GM23248 (cell line): ENCODE measurements at regions not wholly inside any gene's neighbourhood (a gene's known extent, or its start where the extent isn't known, plus 50 kb on each side); places are given as distances from the start of the nearest gene placed in this dataset.

Source experiments
- DNase-seq: peaks from one replicate; pipeline ENCODE4 v3.0.0-alpha.2; 2015
- H2AFZ ChIP-seq: fragments of 200-600 bp; sonication (generic); 2 replicates; pipeline ENCODE4 v1.6.1; 2016; ENCODE audit warnings: antibody characterized with exemption
- H3F3A ChIP-seq: fragments of 200-600 bp; sonication (generic); 2 replicates; pipeline ENCODE4 v1.6.1; 2016; ENCODE audit warnings: mild to moderate bottlenecking, antibody characterized with exemption, mixed run types; ENCODE audit not compliant: insufficient read depth
- H3K27ac ChIP-seq: fragments of 200-600 bp; sonication (generic); 2 replicates; pipeline ENCODE4 v1.5.1; 2016; ENCODE audit warnings: mild to moderate bottlenecking
- H3K27me3 ChIP-seq: fragments of 200-600 bp; sonication (generic); replicated peaks from 2 replicates; pipeline ENCODE4 v1.6.1; 2016; ENCODE audit warnings: mild to moderate bottlenecking; ENCODE audit not compliant: insufficient read depth
- H3K36me3 ChIP-seq: fragments of 200-600 bp; sonication (generic); 2 replicates; pipeline ENCODE4 v1.6.1; 2016; ENCODE audit warnings: low read depth, mild to moderate bottlenecking
- H3K4me1 ChIP-seq: fragments of 200-600 bp; sonication (generic); 2 replicates; pipeline ENCODE4 v1.6.1; 2016; ENCODE audit warnings: mild to moderate bottlenecking; ENCODE audit not compliant: insufficient read depth
- H3K4me2 ChIP-seq: fragments of 200-600 bp; sonication (generic); one replicate; pipeline ENCODE4 v1.6.1; 2016; ENCODE audit warnings: mild to moderate bottlenecking; ENCODE audit not compliant: unreplicated experiment
- H3K4me3 ChIP-seq: fragments of 200-600 bp; sonication (generic); 2 replicates; pipeline ENCODE4 v1.5.1; 2016; ENCODE audit warnings: mild to moderate bottlenecking
- H3K79me2 ChIP-seq: fragments of 200-600 bp; sonication (generic); 2 replicates; pipeline ENCODE4 v1.6.1; 2016; ENCODE audit warnings: mild to moderate bottlenecking; ENCODE audit not compliant: insufficient read depth
- H3K9ac ChIP-seq: fragments of 200-600 bp; sonication (generic); 2 replicates; pipeline ENCODE4 v1.6.1; 2016; ENCODE audit warnings: mild to moderate bottlenecking
- H3K9me2 ChIP-seq: fragments of 200-600 bp; sonication (generic); 2 replicates; pipeline ENCODE4 v1.6.1; 2016; ENCODE audit warnings: mixed run types, mild to moderate bottlenecking, moderate library complexity; ENCODE audit not compliant: insufficient read depth
- H3K9me3 ChIP-seq: fragments of 200-600 bp; sonication (generic); one replicate; pipeline ENCODE4 v1.6.1; 2017; ENCODE audit warnings: low read depth
- H4K20me1 ChIP-seq: fragments of 200-600 bp; sonication (generic); 2 replicates; pipeline ENCODE4 v1.6.0; 2016; ENCODE audit not compliant: insufficient read depth
- EZH2 ChIP-seq: fragments of 200-600 bp; sonication (generic); IDR thresholded peaks from 2 replicates; pipeline ENCODE4 v1.6.1; 2018; ENCODE audit warnings: antibody characterized with exemption, mild to moderate bottlenecking; ENCODE audit not compliant: insufficient read depth, poor library complexity, severe bottlenecking
- EZH2phosphoT487 ChIP-seq: fragments of 200-600 bp; sonication (generic); IDR thresholded peaks from 2 replicates; pipeline ENCODE4 v1.6.1; 2018; ENCODE audit warnings: antibody characterized with exemption, moderate library complexity, mild to moderate bottlenecking, low read depth; ENCODE audit not compliant: insufficient read depth
- WGBS, 2 experiments: methylation state at CpG; one replicate each; pipeline ENCODE4 v1.1.6; 2015 to 2017; ENCODE audit warnings: low lambda C conversion rate in 2 of 2, low coverage in 1 of 2; ENCODE audit errors: missing lambda C conversion rate in 2 of 2; 5-methylcytosine and 5-hydroxymethylcytosine counted together
- in situ Hi-C: fragments of 300-500 bp; cut with MboI; formaldehyde crosslinking; loops from 2 replicates; pipeline ENCODE4 v1.15.0; 2020

DNA sequence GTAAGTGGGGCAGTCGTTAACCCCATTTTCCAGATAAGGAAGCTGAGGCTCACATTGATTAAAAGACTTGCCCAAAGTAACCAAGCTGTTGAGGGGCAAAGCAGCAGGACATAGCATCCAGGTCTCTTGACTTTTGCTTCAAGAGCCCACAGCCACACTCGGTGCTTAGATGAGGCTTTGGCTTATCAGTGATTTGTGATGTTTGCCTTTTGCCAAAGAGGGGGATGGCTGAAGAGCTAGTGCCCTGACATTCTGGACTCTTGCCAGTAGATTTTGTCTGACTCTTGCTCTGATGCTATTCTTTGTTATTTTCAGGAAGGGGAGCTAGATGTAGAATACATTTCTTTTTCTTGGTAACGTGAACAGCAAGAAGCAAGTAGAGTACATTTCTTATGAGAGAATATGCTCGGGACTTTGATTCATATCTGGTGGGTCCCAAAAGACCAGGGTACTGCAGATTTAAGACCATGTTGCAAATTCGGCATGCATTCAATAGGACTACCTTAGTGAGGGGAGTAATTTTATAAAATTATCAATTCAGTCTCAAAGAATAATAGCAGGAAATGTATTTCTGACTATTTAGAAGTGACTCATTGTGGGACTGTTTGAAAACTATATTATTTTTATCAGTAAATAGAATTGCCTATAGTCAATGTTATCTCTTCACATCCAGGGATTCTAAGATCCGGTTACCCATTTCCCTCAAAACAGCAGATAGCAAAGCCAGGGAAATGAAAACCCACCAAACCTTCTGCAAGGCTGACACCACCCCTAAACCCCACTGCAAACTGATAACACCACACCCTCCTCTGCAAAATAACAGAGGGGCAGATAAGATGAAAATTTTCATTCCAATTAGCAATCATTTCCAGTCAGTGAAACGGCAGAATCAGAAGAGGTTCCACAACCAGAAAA is 180.0 kb upstream of the BMPER start:
- no peaks in the 10 kb centered on the region for H3K9me2 ChIP-seq
- H3K9ac ChIP-seq: no peak overlapping the region
- no peaks in the 10 kb centered on the region for H3K36me3 ChIP-seq
- H3K9me3 ChIP-seq: no peaks in the 10 kb centered on the region
- H3K27ac ChIP-seq: no peak overlapping the region
- in situ Hi-C loops: no loop called here
- no peaks in the 10 kb centered on the region for H4K20me1 ChIP-seq
- H3K4me3 ChIP-seq: no peak overlapping the region
- TF ChIP-seq EZH2phosphoT487 (no peak), EZH2 (no peak)
- H3K4me1 ChIP-seq: no peaks in the 10 kb centered on the region
- WGBS, 2 experiments: 82 to 86% methylated on average over 7 of the region's 7 CpGs
- H3K27me3 ChIP-seq: no peaks in the 10 kb centered on the region
- H3F3A ChIP-seq: no peaks in the 10 kb centered on the region
- H2AFZ ChIP-seq: no peak overlapping the region
- no peaks in the 10 kb centered on the region for H3K79me2 ChIP-seq
- H3K4me2 ChIP-seq: no peak overlapping the region
- no peak for DNase-seq

DNA sequence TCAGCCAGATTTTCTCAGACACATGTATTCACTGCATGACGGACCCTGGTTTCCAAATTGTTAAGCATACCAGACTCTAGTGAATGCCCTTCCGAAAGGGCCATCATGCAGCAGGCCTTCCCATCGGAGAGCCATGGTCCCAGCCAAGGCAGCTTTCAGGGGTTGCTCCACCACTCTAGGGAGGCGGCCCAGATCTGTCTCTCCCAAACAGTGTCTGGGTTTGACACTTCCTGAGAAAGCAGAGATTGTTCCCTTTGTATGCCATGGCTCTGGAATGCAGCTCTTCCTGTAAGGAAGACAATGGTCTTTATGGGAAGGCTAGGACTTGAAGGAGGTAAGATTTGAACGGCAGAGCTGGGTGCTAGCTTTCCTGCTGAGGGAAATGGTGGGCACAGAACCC is 178.8 kb upstream of the BMPER start:
- Histone ChIP-seq H3K4me3 (no peak overlapping the region), H3K9me2 (no peaks in the 10 kb centered on the region), H4K20me1 (no peaks in the 10 kb centered on the region), H3K36me3 (no peaks in the 10 kb centered on the region), H3K27ac (no peak overlapping the region), H3K79me2 (no peaks in the 10 kb centered on the region), H3K27me3 (no peaks in the 10 kb centered on the region), H3K4me2 (no peak overlapping the region), H3K4me1 (no peaks in the 10 kb centered on the region), H3F3A (no peaks in the 10 kb centered on the region), H2AFZ (no peak overlapping the region), H3K9me3 (no peaks in the 10 kb centered on the region), H3K9ac (no peak overlapping the region)
- in situ Hi-C loops: no loop called here
- whole genome bisulfite sequencing, 2 experiments: 90% methylated on average over 5 of the region's 5 CpGs
- TF ChIP-seq EZH2: no peak
- no peak for TF ChIP-seq EZH2phosphoT487
- no peak for DNase-seq

DNA sequence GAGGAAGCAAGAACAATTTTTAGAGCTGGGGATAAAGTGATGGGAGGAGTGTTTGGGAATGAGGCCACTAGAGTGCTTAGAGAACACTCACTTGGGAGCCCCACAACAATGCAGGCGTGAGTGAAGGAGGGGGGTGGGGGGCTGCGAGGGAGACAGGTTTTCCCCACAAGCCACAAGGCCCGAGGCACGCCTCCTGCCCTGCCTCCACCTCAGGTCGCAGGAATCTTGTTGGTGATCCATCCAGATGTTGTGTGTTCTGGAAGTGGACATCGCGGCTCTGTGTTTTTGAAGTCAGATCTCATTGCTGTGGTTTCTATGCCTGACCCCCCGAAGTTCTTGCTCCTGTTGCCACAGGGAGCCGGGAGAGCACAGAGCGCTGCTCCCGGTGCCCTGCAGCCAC is 178.0 kb upstream of the BMPER start:
- H3K36me3 ChIP-seq: no peaks in the 10 kb centered on the region
- in situ Hi-C loops: no loop called here
- WGBS, 2 experiments: 95 to 97% methylated on average over 11 of the region's 11 CpGs
- H3K79me2 ChIP-seq: no peaks in the 10 kb centered on the region
- no peak for DNase-seq
- H3F3A ChIP-seq: no peaks in the 10 kb centered on the region
- no peaks in the 10 kb centered on the region for H4K20me1 ChIP-seq
- no peak for TF ChIP-seq EZH2phosphoT487
- no peak for TF ChIP-seq EZH2
- no peak overlapping the region for H3K9ac ChIP-seq
- H3K4me2 ChIP-seq: no peak overlapping the region
- no peaks in the 10 kb centered on the region for H3K27me3 ChIP-seq
- H3K9me2 ChIP-seq: no peaks in the 10 kb centered on the region
- H2AFZ ChIP-seq: no peak overlapping the region
- H3K4me1 ChIP-seq: no peaks in the 10 kb centered on the region
- H3K4me3 ChIP-seq: no peak overlapping the region
- no peak overlapping the region for H3K27ac ChIP-seq
- H3K9me3 ChIP-seq: no peaks in the 10 kb centered on the region

DNA sequence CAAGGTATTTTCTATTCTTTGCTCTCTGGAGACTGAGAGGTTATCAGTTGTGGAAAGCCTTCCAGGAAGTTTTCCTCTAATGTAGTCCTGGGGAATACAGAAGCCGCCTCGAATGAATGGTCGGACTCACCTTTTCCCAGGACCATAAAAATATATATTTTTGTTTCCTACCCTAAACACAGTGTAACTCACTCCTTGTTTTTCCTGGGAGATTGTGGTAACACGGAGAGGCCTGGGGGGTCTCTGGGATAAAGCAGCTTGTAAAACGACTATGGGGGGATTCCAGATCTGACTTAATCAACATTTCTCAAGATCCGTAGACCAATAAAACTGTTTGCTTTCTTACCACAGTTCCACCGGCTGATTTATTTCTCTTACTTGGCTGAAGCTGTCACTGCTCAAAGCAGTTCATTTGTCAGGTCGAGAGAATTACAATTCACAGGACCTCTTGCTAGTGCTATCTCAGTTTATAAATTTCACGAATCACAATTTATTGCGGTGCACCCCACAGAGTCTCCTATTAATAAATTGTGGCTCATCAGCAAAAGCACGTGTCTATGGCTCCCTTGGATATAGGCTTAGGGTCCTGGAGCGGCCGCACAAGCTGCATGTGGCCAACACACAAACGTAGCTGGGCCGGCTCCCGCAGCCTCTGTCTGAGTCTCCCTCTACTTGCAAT is 176.3 kb upstream of the BMPER start:
- WGBS, 2 experiments: 92 to 95% methylated on average over 16 of the region's 16 CpGs
- in situ Hi-C loops: no loop called here

More for the DNA sequence above, 176.3 kb upstream of the BMPER start:
- no peaks in the 10 kb centered on the region for H3F3A ChIP-seq
- H3K36me3 ChIP-seq: no peaks in the 10 kb centered on the region
- no peak overlapping the region for H3K9ac ChIP-seq
- no peak overlapping the region for H2AFZ ChIP-seq
- H3K9me2 ChIP-seq: no peaks in the 10 kb centered on the region
- H3K79me2 ChIP-seq: no peaks in the 10 kb centered on the region
- H3K4me2 ChIP-seq: no peak overlapping the region
- H3K4me3 ChIP-seq: no peak overlapping the region
- DNase-seq: no peak
- H4K20me1 ChIP-seq: no peaks in the 10 kb centered on the region
- no peak overlapping the region for H3K27ac ChIP-seq
- H3K4me1 ChIP-seq: no peaks in the 10 kb centered on the region
- H3K9me3 ChIP-seq: no peaks in the 10 kb centered on the region
- H3K27me3 ChIP-seq: no peaks in the 10 kb centered on the region
- no peak for TF ChIP-seq EZH2
- no peak for TF ChIP-seq EZH2phosphoT487
